Left ventricle myocardium inferior (tissue), 1 donor: ENCODE measurements at regions not wholly inside any gene's neighbourhood (a gene's known extent, or its start where the extent isn't known, plus 50 kb on each side); places are given as distances from the start of the nearest gene placed in this dataset.

Experiments
- DNase-seq: peaks from one replicate; pipeline ENCODE4 v3.0.0-alpha.2; 2020
- H3K27ac ChIP-seq: fragments of 200-600 bp; replicated peaks from 2 replicates; pipeline ENCODE4 v1.8.0; 2021
- H3K27me3 ChIP-seq: fragments of 200-600 bp; 2 replicates; pipeline ENCODE4 v1.8.0; 2021; ENCODE audit warnings: low read depth
- H3K36me3 ChIP-seq: fragments of 200-600 bp; 2 replicates; pipeline ENCODE4 v1.8.0; 2021
- H3K4me1 ChIP-seq: fragments of 200-600 bp; 2 replicates; pipeline ENCODE4 v1.8.0; 2021
- H3K4me3 ChIP-seq: fragments of 200-600 bp; 2 replicates; pipeline ENCODE4 v1.8.0; 2021; ENCODE audit warnings: mild to moderate bottlenecking, moderate library complexity
- H3K9me3 ChIP-seq: fragments of 200-600 bp; replicated peaks from 2 replicates; pipeline ENCODE4 v1.8.0; 2021
- CTCF ChIP-seq: fragments of 200-600 bp; IDR thresholded peaks from 2 replicates; pipeline ENCODE4 v1.8.0; 2021; ENCODE audit warnings: antibody characterized with exemption, mild to moderate bottlenecking, borderline replicate concordance
- intact Hi-C: fragments of 100-400 bp; cut with micrococcal nuclease; formaldehyde crosslinking; loops from one replicate; pipeline ENCODE4 v1.11.0; 2022
- donor health status: DM: no; HTN: yes; CAD: no; lungs with severe emphysema.

GRCh38 chr4:35189988-35190613, 1054.2 kb downstream of the ARAP2 start:
- Histone ChIP-seq H3K27ac (no peak overlapping the region), H3K36me3 (no peaks in the 10 kb centered on the region), H3K27me3 (no peaks in the 10 kb centered on the region), H3K4me3 (no peak overlapping the region), H3K9me3 (peaks cover 5% of the 10 kb centered on the region), H3K4me1 (no peaks in the 10 kb centered on the region)
- no peak for TF ChIP-seq CTCF
- intact Hi-C loops, result no loop called here
- DNase-seq, result no peak

- Histone ChIP-seq H3K9me3 (peaks cover 23% of the 10 kb centered on the region), H3K4me3 (no peak overlapping the region), H3K36me3 (no peaks in the 10 kb centered on the region), H3K4me1 (no peaks in the 10 kb centered on the region), H3K27ac (no peak overlapping the region), H3K27me3 (no peaks in the 10 kb centered on the region)
- no peak for DNase-seq
- no peak for TF ChIP-seq CTCF
- intact Hi-C loops, result no loop called here
Measured at GRCh38 chr4:35201403-35201802, 1042.9 kb downstream of the ARAP2 start.

DNA sequence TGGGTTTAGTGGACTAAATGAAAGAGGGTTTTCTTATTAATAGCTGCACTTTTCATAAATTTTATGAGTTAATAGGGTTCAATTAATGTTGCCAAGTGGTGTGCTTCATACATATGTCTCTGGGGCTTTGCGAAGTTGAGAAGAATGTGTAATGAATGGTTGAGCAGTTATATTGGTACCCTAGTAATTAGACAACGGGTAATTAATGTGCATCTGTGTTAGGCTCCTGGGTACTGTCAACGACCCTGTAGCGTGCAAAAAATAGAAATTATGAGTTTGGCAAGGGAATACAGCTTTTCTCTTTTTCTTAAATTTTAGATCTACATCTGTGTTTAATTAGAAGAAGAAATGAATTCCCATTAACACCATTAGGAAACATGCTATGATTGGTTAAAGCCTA, 1027.7 kb downstream of the ARAP2 start:
- no peak for DNase-seq
- Histone ChIP-seq H3K36me3 (no peaks in the 10 kb centered on the region), H3K4me3 (no peak overlapping the region), H3K4me1 (no peaks in the 10 kb centered on the region), H3K27ac (no peak overlapping the region), H3K9me3 (no peaks in the 10 kb centered on the region), H3K27me3 (no peaks in the 10 kb centered on the region)
- no peak for TF ChIP-seq CTCF
- intact Hi-C loops, result no loop called here

- Histone ChIP-seq H3K4me1 (no peaks in the 10 kb centered on the region), H3K4me3 (no peak overlapping the region), H3K27me3 (no peaks in the 10 kb centered on the region), H3K9me3 (no peaks in the 10 kb centered on the region), H3K36me3 (no peaks in the 10 kb centered on the region), H3K27ac (no peak overlapping the region)
- TF ChIP-seq CTCF, result no peak
- DNase-seq, result no peak
- intact Hi-C loops, result no loop called here
Measured at GRCh38 chr4:35217331-35217730, 1027.0 kb downstream of the ARAP2 start.

DNA sequence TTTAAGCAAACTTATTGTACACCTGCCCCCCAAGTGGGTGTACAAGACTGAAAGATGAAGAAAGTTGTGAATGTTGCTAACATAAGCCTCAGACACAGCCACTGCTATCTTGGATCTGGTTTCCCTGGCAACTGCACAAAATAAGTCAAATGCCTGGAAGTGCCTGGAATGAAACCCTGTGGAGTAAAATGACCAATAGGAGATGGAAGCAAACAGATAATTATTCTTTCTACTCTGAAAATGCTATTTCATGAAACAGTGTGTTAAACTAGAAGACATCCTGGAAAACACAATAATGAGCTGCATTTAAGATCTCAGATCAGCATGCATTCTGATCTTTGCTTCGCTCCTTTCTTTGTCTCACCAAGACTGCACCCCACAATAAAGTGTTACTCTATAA, 1016.0 kb downstream of the ARAP2 start:
- no peaks in the 10 kb centered on the region for H3K4me1 ChIP-seq
- no peak overlapping the region for H3K27ac ChIP-seq
- intact Hi-C loops, result no loop called here
- no peak overlapping the region for H3K4me3 ChIP-seq
- no peak for DNase-seq
- no peak for TF ChIP-seq CTCF
- peaks cover 8% of the 10 kb centered on the region for H3K9me3 ChIP-seq
- H3K36me3 ChIP-seq, result no peaks in the 10 kb centered on the region
- no peaks in the 10 kb centered on the region for H3K27me3 ChIP-seq

DNA sequence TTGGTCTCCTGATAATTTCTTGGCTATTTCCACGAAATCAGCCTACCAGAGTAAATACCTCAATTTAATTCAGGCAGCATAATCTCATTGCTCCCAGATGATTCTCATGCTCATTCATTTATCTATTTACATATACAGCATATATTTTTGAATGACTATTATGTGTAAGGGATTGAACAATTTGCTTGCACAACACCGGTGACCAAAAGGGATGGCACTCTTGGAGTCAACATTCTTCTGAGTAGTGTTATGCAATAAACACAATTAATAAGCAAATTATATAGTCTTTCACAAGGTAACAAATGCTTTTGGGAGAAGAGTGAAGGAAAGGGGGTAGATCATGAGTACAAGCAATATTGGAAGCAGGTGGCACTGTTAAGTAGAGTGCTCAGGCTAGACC, 1015.3 kb downstream of the ARAP2 start:
- Histone ChIP-seq H3K9me3 (peaks cover 12% of the 10 kb centered on the region), H3K36me3 (no peaks in the 10 kb centered on the region), H3K4me3 (no peak overlapping the region), H3K27ac (no peak overlapping the region), H3K4me1 (no peaks in the 10 kb centered on the region), H3K27me3 (no peaks in the 10 kb centered on the region)
- TF ChIP-seq CTCF, result no peak
- intact Hi-C loops, result no loop called here
- DNase-seq, result no peak
